Neural cell (in vitro differentiated cells): ENCODE measurements at regions not wholly inside any gene's neighbourhood (a gene's known extent, or its start where the extent isn't known, plus 50 kb on each side); places are given as distances from the start of the nearest gene placed in this dataset.

ENCODE experiments used
- H2AFZ ChIP-seq: fragments of 200-600, 300-800 bp; sonication (generic), shearing (Covaris generic); 2 replicates; pipeline ENCODE4 v1.6.0; 2014; ENCODE audit warnings: low read depth, mild to moderate bottlenecking, antibody characterized with exemption, low read length, moderate library complexity
- H3F3A ChIP-seq: fragments of 200-600 bp; shearing (Covaris generic); 2 replicates; pipeline ENCODE4 v1.6.1; 2016; ENCODE audit warnings: mild to moderate bottlenecking, moderate library complexity, mixed read lengths, antibody characterized with exemption, low read length; ENCODE audit not compliant: insufficient read depth, poor library complexity, severe bottlenecking
- H3K27ac ChIP-seq: fragments of 200-600, 300-800 bp; sonication (generic), shearing (Covaris generic); 2 replicates; pipeline ENCODE4 v1.5.1; 2014; ENCODE audit warnings: mild to moderate bottlenecking, low read length, moderate library complexity
- H3K27me3 ChIP-seq: fragments of 300-800, 200-600 bp; sonication (generic), shearing (Covaris generic); 2 replicates; pipeline ENCODE4 v1.6.0; 2014; ENCODE audit warnings: mild to moderate bottlenecking, low read depth, low read length, moderate library complexity; ENCODE audit not compliant: insufficient read depth
- H3K36me3 ChIP-seq: fragments of 300-800, 200-600 bp; sonication (generic), shearing (Covaris generic); 2 replicates; pipeline ENCODE4 v1.5.1; 2014; ENCODE audit warnings: mild to moderate bottlenecking, antibody characterized with exemption, low read length, moderate library complexity; ENCODE audit not compliant: insufficient read depth
- H3K4me2 ChIP-seq: fragments of 300-800, 200-600 bp; sonication (generic), shearing (Covaris generic); 2 replicates; pipeline ENCODE4 v1.6.0; 2014; ENCODE audit warnings: mild to moderate bottlenecking, low read length
- H3K4me3 ChIP-seq: fragments of 300-800, 200-600 bp; sonication (generic), shearing (Covaris generic); 2 replicates; pipeline ENCODE4 v1.5.1; 2014; ENCODE audit warnings: mild to moderate bottlenecking, low read length, moderate library complexity
- H3K79me2 ChIP-seq: fragments of 200-600 bp; shearing (Covaris generic); replicated peaks from 2 replicates; pipeline ENCODE4 v1.6.0; 2014; ENCODE audit warnings: mild to moderate bottlenecking, low read length, moderate library complexity; ENCODE audit not compliant: insufficient read depth
- H3K9ac ChIP-seq: fragments of 300-800, 200-600 bp; sonication (generic), shearing (Covaris generic); 2 replicates; pipeline ENCODE4 v1.6.1; 2016; ENCODE audit warnings: mild to moderate bottlenecking, low read length, mixed read lengths
- H3K9me2 ChIP-seq: fragments of 200-600 bp; shearing (Covaris generic); 2 replicates; pipeline ENCODE4 v1.6.1; 2016; ENCODE audit warnings: mild to moderate bottlenecking, low read length, mixed read lengths; ENCODE audit not compliant: insufficient read depth
- H3K9me3 ChIP-seq: fragments of 200-600, 300-800 bp; sonication (generic), shearing (Covaris generic); 2 replicates; pipeline ENCODE4 v1.6.1; 2016; ENCODE audit warnings: mild to moderate bottlenecking, mixed run types, low read length, moderate library complexity, mixed read lengths
- H4K20me1 ChIP-seq: fragments of 200-600 bp; shearing (Covaris generic); 2 replicates; pipeline ENCODE4 v1.6.1; 2016; ENCODE audit warnings: mild to moderate bottlenecking, mixed run types; ENCODE audit not compliant: insufficient read depth
- CTCF ChIP-seq: fragments of 450-650 bp; IDR thresholded peaks from 2 replicates; pipeline ENCODE4 v1.5.1; 2014; ENCODE audit warnings: antibody characterized with exemption, mild to moderate bottlenecking, moderate library complexity; ENCODE audit not compliant: poor library complexity, severe bottlenecking
- EP300 ChIP-seq: fragments of 450-650 bp; conservative IDR thresholded peaks from 2 replicates; pipeline ENCODE4 v1.6.1; 2014; ENCODE audit warnings: antibody characterized with exemption, mild to moderate bottlenecking, moderate library complexity; ENCODE audit not compliant: poor library complexity, severe bottlenecking
- MXI1 ChIP-seq: fragments of 450-650 bp; conservative IDR thresholded peaks from 2 replicates; pipeline ENCODE4 v1.6.1; 2014; ENCODE audit warnings: antibody characterized with exemption, mild to moderate bottlenecking; ENCODE audit not compliant: poor library complexity, severe bottlenecking
- POLR2AphosphoS5 ChIP-seq: IDR thresholded peaks from 2 replicates; pipeline ENCODE4 v1.6.1; 2012
- RAD21 ChIP-seq: fragments of 450-650 bp; conservative IDR thresholded peaks from 2 replicates; pipeline ENCODE4 v1.6.1; 2014; ENCODE audit warnings: antibody characterized with exemption, mild to moderate bottlenecking, moderate library complexity
- REST ChIP-seq: IDR thresholded peaks from 2 replicates; pipeline ENCODE4 v1.6.1; 2012; ENCODE audit warnings: borderline replicate concordance
- SMC3 ChIP-seq: fragments of 450-650 bp; conservative IDR thresholded peaks from 2 replicates; pipeline ENCODE4 v1.6.1; 2014; ENCODE audit warnings: antibody characterized with exemption, mild to moderate bottlenecking, moderate library complexity; ENCODE audit not compliant: poor library complexity

GRCh38 chr3:105987809-105988208 lies 119.0 kb upstream of the CBLB start (continued):
- TF ChIP-seq REST = no peak

- Histone ChIP-seq H2AFZ (no peak overlapping the region), H3K27ac (no peak overlapping the region), H3F3A (no peaks in the 10 kb centered on the region), H3K36me3 (no peaks in the 10 kb centered on the region), H3K4me2 (no peak overlapping the region), H3K9me3 (peaks cover 2% of the 10 kb centered on the region), H3K9me2 (no peaks in the 10 kb centered on the region), H3K79me2 (no peaks in the 10 kb centered on the region), H4K20me1 (no peaks in the 10 kb centered on the region), H3K4me3 (no peak overlapping the region), H3K9ac (no peak overlapping the region), H3K27me3 (no peaks in the 10 kb centered on the region)
- TF ChIP-seq MXI1 (no peak), REST (no peak), POLR2AphosphoS5 (no peak), SMC3 (no peak), EP300 (no peak), RAD21 (no peak), CTCF (no peak)
These were observed 119.9 kb upstream of the CBLB start for GRCh38 chr3:105988540-105989212.
